SK-N-SH (cell line): ENCODE measurements at regions not wholly inside any gene's neighbourhood (a gene's known extent, or its start where the extent isn't known, plus 50 kb on each side); places are given as distances from the start of the nearest gene placed in this dataset.

ENCODE experiments used
- CTCF ChIA-PET: fragments of 300-600, 350-600 bp; formaldehyde crosslinking; extraction: SDS; loops from one replicate; lab custom pipeline; 2021; lab: Yijun Ruan, JAX
- POLR2A ChIA-PET: fragments of 350-600 bp; sonication (Branson Sonifier 250); formaldehyde crosslinking; extraction: SDS; loops from one replicate; lab custom pipeline; 2020; ENCODE audit warnings: antibody characterized with exemption, inconsistent platforms; lab: Yijun Ruan, JAX
- DNase-seq: peaks from one replicate; pipeline ENCODE4 v3.0.0; 2012
- H2AFZ ChIP-seq: fragments of 200-600 bp; sonication (generic); 2 replicates; pipeline ENCODE4 v1.8.1; 2016; ENCODE audit warnings: antibody characterized with exemption, mild to moderate bottlenecking, low read depth
- H3F3A ChIP-seq: fragments of 200-600 bp; sonication (generic); replicated peaks from 2 replicates; pipeline ENCODE3; 2016; ENCODE audit warnings: antibody characterized with exemption, mild to moderate bottlenecking; ENCODE audit not compliant: insufficient read depth
- H3K27ac ChIP-seq, 2 experiments: fragments of 200-500 bp in 1 of 2; fragments of 200-600 bp in 1 of 2; sonication (Bioruptor generic) in 1 of 2; sonication (generic), shearing (Covaris generic) in 1 of 2; 2 replicates each; pipeline versions ENCODE4 v1.5.1 to v1.6.1; 2014 to 2016; ENCODE audit warnings: low read depth in 2 of 2, inconsistent platforms in 1 of 2, low read length in 1 of 2, mild to moderate bottlenecking in 1 of 2, mixed read lengths in 1 of 2
- H3K27me3 ChIP-seq: fragments of 200-600 bp; sonication (generic), shearing (Covaris generic); 2 replicates; pipeline ENCODE4 v1.6.1; 2016; ENCODE audit warnings: mixed run types; ENCODE audit not compliant: insufficient read depth
- H3K36me3 ChIP-seq, 2 experiments: fragments of 200-500 bp in 1 of 2; fragments of 200-600 bp in 1 of 2; sonication (Bioruptor generic) in 1 of 2; sonication (generic) in 1 of 2; replicated peaks in 1 of 2; 2 replicates each; pipeline versions ENCODE3 to v1.5.1; 2014 to 2016; ENCODE audit warnings: low read length in 1 of 2, mild to moderate bottlenecking in 1 of 2; ENCODE audit not compliant: insufficient read depth in 2 of 2, control insufficient read depth in 1 of 2
- H3K4me1 ChIP-seq, 2 experiments: fragments of 200-500 bp in 1 of 2; fragments of 200-600 bp in 1 of 2; sonication (Bioruptor generic) in 1 of 2; sonication (generic), shearing (Covaris generic) in 1 of 2; 2 replicates each; pipeline versions ENCODE4 v1.5.1 to v1.6.1; 2014 to 2016; ENCODE audit warnings: low read depth in 1 of 2, low read length in 1 of 2, mixed run types in 1 of 2; ENCODE audit not compliant: insufficient read depth in 2 of 2, control insufficient read depth in 1 of 2
- H3K4me2 ChIP-seq: fragments of 200-600 bp; sonication (generic), shearing (Covaris generic); 2 replicates; pipeline ENCODE4 v1.6.1; 2017; ENCODE audit warnings: mixed run types
- H3K4me3 ChIP-seq, 2 experiments: fragments of 200-500 bp in 1 of 2; fragments of 200-600 bp in 1 of 2; sonication (Bioruptor generic) in 1 of 2; sonication (generic), shearing (Covaris generic) in 1 of 2; 2 replicates each; pipeline versions ENCODE4 v1.5.1 to v1.8.1; 2014 to 2016; ENCODE audit warnings: low read depth in 2 of 2, inconsistent platforms in 1 of 2, low read length in 1 of 2, mild to moderate bottlenecking in 1 of 2, mixed read lengths in 1 of 2, moderate library complexity in 1 of 2
- H3K79me2 ChIP-seq: fragments of 200-600 bp; sonication (generic); 2 replicates; pipeline ENCODE4 v1.8.1; 2017; ENCODE audit warnings: mild to moderate bottlenecking; ENCODE audit not compliant: insufficient read depth
- H3K9ac ChIP-seq: fragments of 200-600 bp; sonication (generic); 2 replicates; pipeline ENCODE4 v1.6.1; 2017; ENCODE audit warnings: mixed run types
- H3K9me2 ChIP-seq: fragments of 200-600 bp; sonication (generic); 2 replicates; pipeline ENCODE4 v1.6.1; 2017; ENCODE audit warnings: mixed run types
- H3K9me3 ChIP-seq: fragments of 200-600 bp; sonication (generic); 2 replicates; pipeline ENCODE4 v1.6.1; 2017; ENCODE audit warnings: mixed run types, mild to moderate bottlenecking, moderate library complexity
- H4K20me1 ChIP-seq: fragments of 200-600 bp; sonication (generic); 2 replicates; pipeline ENCODE4 v1.6.1; 2017; ENCODE audit warnings: mild to moderate bottlenecking, mixed run types; ENCODE audit not compliant: insufficient read depth
- EZH2phosphoT487 ChIP-seq: fragments of 200-600 bp; sonication (generic); IDR thresholded peaks from 2 replicates; pipeline ENCODE4 v1.6.1; 2017; ENCODE audit warnings: low read depth, mixed run types, mild to moderate bottlenecking, antibody characterized with exemption, moderate library complexity, borderline replicate concordance
- FOXJ3 ChIP-seq: sonication (generic); formaldehyde crosslinking; IDR thresholded peaks from 2 replicates; pipeline ENCODE4 v1.5.1; 2020; ENCODE audit warnings: mild to moderate bottlenecking, missing genetic modification reagents
- JUND ChIP-seq: IDR thresholded peaks from 2 replicates; pipeline ENCODE4 v1.4.0; 2012
- MEF2A ChIP-seq: IDR thresholded peaks from 2 replicates; pipeline ENCODE4 v1.4.0; 2012; ENCODE audit warnings: low read depth, borderline replicate concordance
- MXI1 ChIP-seq: IDR thresholded peaks from 2 replicates; pipeline ENCODE4 v1.6.1; 2012; ENCODE audit warnings: mild to moderate bottlenecking, low read depth, low read length, improper control_type of control experiment
- NFIC ChIP-seq: IDR thresholded peaks from 2 replicates; pipeline ENCODE4 v1.4.0; 2012; ENCODE audit warnings: borderline replicate concordance
- RAD21 ChIP-seq: IDR thresholded peaks from 2 replicates; pipeline ENCODE4 v1.6.1; 2012; ENCODE audit warnings: mild to moderate bottlenecking, low read length
- RCOR1 ChIP-seq: fragments of 150-350 bp; IDR thresholded peaks from 2 replicates; pipeline ENCODE4 v1.6.1; 2017; ENCODE audit warnings: antibody characterized with exemption, low read length
- RFX5 ChIP-seq: IDR thresholded peaks from 2 replicates; pipeline ENCODE4 v1.6.1; 2012; ENCODE audit warnings: mild to moderate bottlenecking, improper control_type of control experiment, low read length
- SIN3A ChIP-seq: IDR thresholded peaks from 2 replicates; pipeline ENCODE4 v1.6.1; 2012; ENCODE audit warnings: low read depth, mild to moderate bottlenecking, low read length, moderate library complexity, borderline replicate concordance
- SMC3 ChIP-seq: IDR thresholded peaks from 2 replicates; pipeline ENCODE4 v1.6.1; 2012; ENCODE audit warnings: low read depth, low read length, improper control_type of control experiment
- TCF12 ChIP-seq: IDR thresholded peaks from 2 replicates; pipeline ENCODE4 v1.4.0; 2012
- TEAD4 ChIP-seq: IDR thresholded peaks from 2 replicates; pipeline ENCODE4 v1.4.0; 2012; ENCODE audit warnings: mild to moderate bottlenecking, borderline replicate concordance; ENCODE audit not compliant: insufficient read depth
- USF2 ChIP-seq: fragments of 150-350 bp; IDR thresholded peaks from 2 replicates; pipeline ENCODE4 v1.6.1; 2017; ENCODE audit warnings: antibody characterized with exemption, low read length, low read depth, borderline replicate concordance
- YY1 ChIP-seq: IDR thresholded peaks from 2 replicates; pipeline ENCODE4 v1.4.0; 2012; ENCODE audit warnings: low read depth, mild to moderate bottlenecking
- ZBTB33 ChIP-seq: IDR thresholded peaks from 2 replicates; pipeline ENCODE4 v1.4.0; 2012; ENCODE audit warnings: low read depth, borderline replicate concordance
- WGBS: methylation state at CpG from one replicate; pipeline ENCODE4 v1.1.6; 2017; ENCODE audit warnings: low lambda C conversion rate; 5-methylcytosine and 5-hydroxymethylcytosine counted together
- TF ChIP-seq, protein P1 (sequence below): fragments of 200-600 bp; sonication (generic); IDR thresholded peaks from 2 replicates; pipeline ENCODE4 v1.6.1; 2017; ENCODE audit warnings: antibody characterized with exemption, mild to moderate bottlenecking, moderate library complexity
- TF ChIP-seq, protein P2 (sequence below): IDR thresholded peaks from 2 replicates; pipeline ENCODE4 v1.6.1; 2012; ENCODE audit warnings: mild to moderate bottlenecking, low read depth, low read length, moderate library complexity

- H3K79me2 ChIP-seq, result no peaks in the 10 kb centered on the region
- ChIA-PET CTCF (interaction anchor here (0.6 to 2.0 kb wide), 5 partner anchors 8 to 287 kb away, joined by 3 to 7 read pairs (median 5); no protein-coding TSS in a partner anchor), POLR2A (no interaction called here)
- H3K4me1 ChIP-seq, result no peaks in the 10 kb centered on the region
- no peaks in the 10 kb centered on the region for H3K9me2 ChIP-seq
- 0% methylated on average over 4 of the region's 4 CpGs for WGBS
- no peak overlapping the region for H3K9ac ChIP-seq
- H3K27me3 ChIP-seq, result no peaks in the 10 kb centered on the region; the same call in 1 of the 2 replicates
- no peaks in the 10 kb centered on the region for H3F3A ChIP-seq
- no peak overlapping the region for H3K4me2 ChIP-seq
- no peak overlapping the region for H2AFZ ChIP-seq
- no peak for DNase-seq
- H3K36me3 ChIP-seq, result no peaks in the 10 kb centered on the region
- no peak overlapping the region for H3K4me3 ChIP-seq
- TF ChIP-seq RCOR1 (no peak), JUND (no peak), RFX5 (no peak), EZH2phosphoT487 (no peak), FOXJ3 (CRISPR knock-in tag) (no peak), TEAD4 (no peak), SIN3A (no peak)
- TF ChIP-seq, protein P1, sequence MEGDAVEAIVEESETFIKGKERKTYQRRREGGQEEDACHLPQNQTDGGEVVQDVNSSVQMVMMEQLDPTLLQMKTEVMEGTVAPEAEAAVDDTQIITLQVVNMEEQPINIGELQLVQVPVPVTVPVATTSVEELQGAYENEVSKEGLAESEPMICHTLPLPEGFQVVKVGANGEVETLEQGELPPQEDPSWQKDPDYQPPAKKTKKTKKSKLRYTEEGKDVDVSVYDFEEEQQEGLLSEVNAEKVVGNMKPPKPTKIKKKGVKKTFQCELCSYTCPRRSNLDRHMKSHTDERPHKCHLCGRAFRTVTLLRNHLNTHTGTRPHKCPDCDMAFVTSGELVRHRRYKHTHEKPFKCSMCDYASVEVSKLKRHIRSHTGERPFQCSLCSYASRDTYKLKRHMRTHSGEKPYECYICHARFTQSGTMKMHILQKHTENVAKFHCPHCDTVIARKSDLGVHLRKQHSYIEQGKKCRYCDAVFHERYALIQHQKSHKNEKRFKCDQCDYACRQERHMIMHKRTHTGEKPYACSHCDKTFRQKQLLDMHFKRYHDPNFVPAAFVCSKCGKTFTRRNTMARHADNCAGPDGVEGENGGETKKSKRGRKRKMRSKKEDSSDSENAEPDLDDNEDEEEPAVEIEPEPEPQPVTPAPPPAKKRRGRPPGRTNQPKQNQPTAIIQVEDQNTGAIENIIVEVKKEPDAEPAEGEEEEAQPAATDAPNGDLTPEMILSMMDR, result no peak
- H3K27ac ChIP-seq, result no peak overlapping the region
- no peaks in the 10 kb centered on the region for H4K20me1 ChIP-seq
- no peaks in the 10 kb centered on the region for H3K9me3 ChIP-seq
These were observed 252.1 kb downstream of the PRDM2 start for GRCh38 chr1:13951793-13952751.

- no peaks in the 10 kb centered on the region for H3K79me2 ChIP-seq
- no peaks in the 10 kb centered on the region; the same call in 1 of the 2 replicates for H3K27me3 ChIP-seq
- DNase-seq, result no peak
- no peaks in the 10 kb centered on the region for H3K9me3 ChIP-seq
- POLR2A ChIA-PET, result no interaction called here
- H3F3A ChIP-seq, result no peaks in the 10 kb centered on the region
- no peak overlapping the region for H3K9ac ChIP-seq
- H2AFZ ChIP-seq, result no peak overlapping the region
- H4K20me1 ChIP-seq, result no peaks in the 10 kb centered on the region
- WGBS, result 3% methylated on average over 5 of the region's 5 CpGs
- no peak overlapping the region for H3K4me3 ChIP-seq
- H3K9me2 ChIP-seq, result no peaks in the 10 kb centered on the region
- H3K36me3 ChIP-seq, result no peaks in the 10 kb centered on the region
- CTCF ChIA-PET, result interaction anchor here (0.8 to 2.0 kb wide), 4 partner anchors 13 to 288 kb away, joined by 3 to 7 read pairs (median 4); no protein-coding TSS in a partner anchor
- no peaks in the 10 kb centered on the region for H3K4me1 ChIP-seq
- H3K4me2 ChIP-seq, result no peak overlapping the region
- no peak overlapping the region for H3K27ac ChIP-seq
- TF ChIP-seq NFIC, result no peak
- TF ChIP-seq RCOR1, result no peak
- no peak for TF ChIP-seq SMC3
- no peak for TF ChIP-seq YY1
- no peak for TF ChIP-seq TCF12
- TF ChIP-seq MXI1, result no peak
- no peak for TF ChIP-seq RFX5
- TF ChIP-seq, protein P2, sequence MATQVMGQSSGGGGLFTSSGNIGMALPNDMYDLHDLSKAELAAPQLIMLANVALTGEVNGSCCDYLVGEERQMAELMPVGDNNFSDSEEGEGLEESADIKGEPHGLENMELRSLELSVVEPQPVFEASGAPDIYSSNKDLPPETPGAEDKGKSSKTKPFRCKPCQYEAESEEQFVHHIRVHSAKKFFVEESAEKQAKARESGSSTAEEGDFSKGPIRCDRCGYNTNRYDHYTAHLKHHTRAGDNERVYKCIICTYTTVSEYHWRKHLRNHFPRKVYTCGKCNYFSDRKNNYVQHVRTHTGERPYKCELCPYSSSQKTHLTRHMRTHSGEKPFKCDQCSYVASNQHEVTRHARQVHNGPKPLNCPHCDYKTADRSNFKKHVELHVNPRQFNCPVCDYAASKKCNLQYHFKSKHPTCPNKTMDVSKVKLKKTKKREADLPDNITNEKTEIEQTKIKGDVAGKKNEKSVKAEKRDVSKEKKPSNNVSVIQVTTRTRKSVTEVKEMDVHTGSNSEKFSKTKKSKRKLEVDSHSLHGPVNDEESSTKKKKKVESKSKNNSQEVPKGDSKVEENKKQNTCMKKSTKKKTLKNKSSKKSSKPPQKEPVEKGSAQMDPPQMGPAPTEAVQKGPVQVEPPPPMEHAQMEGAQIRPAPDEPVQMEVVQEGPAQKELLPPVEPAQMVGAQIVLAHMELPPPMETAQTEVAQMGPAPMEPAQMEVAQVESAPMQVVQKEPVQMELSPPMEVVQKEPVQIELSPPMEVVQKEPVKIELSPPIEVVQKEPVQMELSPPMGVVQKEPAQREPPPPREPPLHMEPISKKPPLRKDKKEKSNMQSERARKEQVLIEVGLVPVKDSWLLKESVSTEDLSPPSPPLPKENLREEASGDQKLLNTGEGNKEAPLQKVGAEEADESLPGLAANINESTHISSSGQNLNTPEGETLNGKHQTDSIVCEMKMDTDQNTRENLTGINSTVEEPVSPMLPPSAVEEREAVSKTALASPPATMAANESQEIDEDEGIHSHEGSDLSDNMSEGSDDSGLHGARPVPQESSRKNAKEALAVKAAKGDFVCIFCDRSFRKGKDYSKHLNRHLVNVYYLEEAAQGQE, result no peak
- TF ChIP-seq RAD21, result no peak
- TF ChIP-seq JUND, result no peak
- TF ChIP-seq ZBTB33, result no peak
- no peak for TF ChIP-seq MEF2A
- no peak for TF ChIP-seq USF2
These were observed 253.0 kb downstream of the PRDM2 start for GRCh38 chr1:13952985-13953384.
